DMS53 (cell line): ENCODE measurements at regions not wholly inside any gene's neighbourhood (a gene's known extent, or its start where the extent isn't known, plus 50 kb on each side); places are given as distances from the start of the nearest gene placed in this dataset.
A peak's percentile ranks its signal among the peaks of the same experiment; 100 is the strongest.

Experiments
- DNase-seq: peaks from one replicate; lab custom pipeline; 2025; lab: John Stamatoyannopoulos, UW

- DNase-seq = peak; percentile 10
Observed at GRCh38 chr17:56009795-56010651, 143.3 kb upstream of the ANKFN1 start.

GRCh38 chr17:56011406-56012131, 141.7 kb upstream of the ANKFN1 start:
- DNase-seq = no peak

DNA sequence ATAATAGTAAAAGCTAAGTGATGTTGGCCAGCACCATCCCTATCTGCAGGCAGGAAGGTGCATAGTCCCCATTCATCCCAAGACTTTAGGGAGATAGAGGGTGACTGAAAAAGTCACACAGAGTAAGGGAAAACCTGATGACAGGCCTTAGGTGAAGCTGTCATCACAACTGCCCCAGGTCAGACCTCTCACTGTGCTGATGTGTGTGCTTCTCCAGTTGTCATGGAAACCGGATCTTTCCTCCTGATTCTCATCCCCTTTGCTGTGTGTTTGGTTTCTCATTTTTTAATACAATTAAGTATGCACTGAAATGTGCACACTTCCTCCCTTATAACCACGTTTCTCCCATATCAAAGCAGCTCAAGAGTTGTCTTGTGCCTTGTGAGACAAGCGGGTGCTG, 135.1 kb upstream of the ANKFN1 start:
- no peak for DNase-seq

DNA sequence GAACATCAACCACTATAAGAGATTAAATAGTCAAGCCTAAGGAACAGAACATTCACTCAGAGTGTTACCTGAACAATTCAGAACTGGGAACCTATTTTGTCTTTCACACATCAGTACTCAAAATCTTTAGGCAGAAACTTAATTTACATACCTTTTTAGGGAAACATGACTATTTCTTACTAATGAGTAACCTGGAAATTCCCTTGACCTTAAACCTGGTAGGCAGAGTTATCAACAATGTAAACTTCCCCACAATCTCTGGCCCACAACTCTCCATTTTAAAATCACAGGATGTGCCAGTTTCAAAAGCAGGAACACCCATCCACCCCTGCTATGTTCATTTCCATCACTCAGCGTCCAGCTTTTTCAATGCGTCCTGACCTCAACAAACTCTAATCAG, 132.9 kb upstream of the ANKFN1 start:
- no peak for DNase-seq

DNA sequence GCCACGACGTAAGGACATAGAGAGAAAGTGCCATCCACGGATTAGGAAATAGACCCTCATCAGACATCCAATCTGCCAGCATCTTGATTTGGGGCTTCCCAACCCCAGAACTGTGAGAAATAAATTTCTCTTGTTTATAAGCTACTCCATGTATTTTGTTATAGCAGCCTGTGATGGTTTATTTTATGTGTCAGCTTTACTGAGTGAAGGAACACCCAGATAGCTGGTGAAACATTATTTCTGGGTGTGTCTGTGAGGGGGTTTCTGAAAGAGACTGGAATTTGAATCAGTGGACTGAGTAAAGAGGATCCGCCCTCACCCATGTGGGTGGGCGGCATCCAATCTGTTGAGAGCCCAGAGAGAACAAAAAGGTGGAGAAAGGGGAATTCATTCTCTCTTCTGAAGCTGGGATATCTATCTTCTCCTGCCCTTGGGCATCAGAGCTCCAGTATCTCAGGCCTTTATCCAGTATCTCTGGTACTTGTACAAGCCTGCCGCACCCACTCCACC, 131.5 kb upstream of the ANKFN1 start:
- DNase-seq = no peak

- DNase-seq = no peak
Observed at GRCh38 chr17:56023851-56024250, 129.4 kb upstream of the ANKFN1 start.

GRCh38 chr17:56026915-56027314, 126.4 kb upstream of the ANKFN1 start:
- DNase-seq = no peak

GRCh38 chr17:56028837-56029236, 124.4 kb upstream of the ANKFN1 start:
- DNase-seq = no peak

GRCh38 chr17:56030009-56030624, 123.2 kb upstream of the ANKFN1 start:
- DNase-seq = peak; percentile 70

DNA sequence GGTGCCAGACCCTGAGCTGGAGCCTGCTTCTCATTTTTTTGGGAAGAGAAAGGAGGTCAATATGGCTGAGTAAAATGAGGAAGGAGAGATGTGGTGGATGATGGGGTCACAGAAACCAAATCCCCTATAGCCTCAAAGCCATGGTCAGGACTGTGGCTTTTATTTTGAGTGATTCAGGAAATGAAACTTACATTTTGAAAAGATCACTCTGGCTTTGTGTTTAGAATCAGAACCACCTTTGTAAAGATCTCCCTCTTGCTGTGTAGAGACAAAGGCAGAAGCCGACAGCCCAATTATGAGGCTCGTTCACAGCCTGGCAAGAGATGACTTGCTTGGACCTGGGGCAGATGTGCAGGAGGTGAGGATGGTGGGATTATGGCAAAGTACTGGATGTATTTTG, 121.6 kb upstream of the ANKFN1 start:
- DNase-seq = no peak

GRCh38 chr17:56034197-56034635, 119.1 kb upstream of the ANKFN1 start:
- DNase-seq = no peak

DNA sequence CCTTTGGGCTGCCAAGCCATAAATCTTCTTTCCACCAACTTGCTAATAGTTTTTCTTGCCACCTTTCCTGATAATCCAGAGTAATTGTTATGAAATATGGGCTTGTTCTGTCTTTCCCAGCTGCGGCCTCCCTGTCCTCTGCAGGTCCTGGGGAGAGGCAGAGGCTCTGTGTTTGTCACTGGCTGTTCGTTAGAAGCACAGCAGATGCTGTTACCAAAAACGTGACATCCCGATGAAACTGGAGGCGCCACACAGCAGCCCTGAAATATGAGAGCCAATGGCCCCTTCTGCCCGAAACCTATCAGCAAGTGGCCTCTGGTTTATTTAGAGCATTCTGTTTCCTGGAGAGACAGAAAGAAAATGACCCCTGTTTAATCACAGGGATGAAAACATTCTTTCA, 115.1 kb upstream of the ANKFN1 start:
- DNase-seq = no peak

- no peak for DNase-seq
Observed at GRCh38 chr17:56045872-56046271, 107.4 kb upstream of the ANKFN1 start.

DNA sequence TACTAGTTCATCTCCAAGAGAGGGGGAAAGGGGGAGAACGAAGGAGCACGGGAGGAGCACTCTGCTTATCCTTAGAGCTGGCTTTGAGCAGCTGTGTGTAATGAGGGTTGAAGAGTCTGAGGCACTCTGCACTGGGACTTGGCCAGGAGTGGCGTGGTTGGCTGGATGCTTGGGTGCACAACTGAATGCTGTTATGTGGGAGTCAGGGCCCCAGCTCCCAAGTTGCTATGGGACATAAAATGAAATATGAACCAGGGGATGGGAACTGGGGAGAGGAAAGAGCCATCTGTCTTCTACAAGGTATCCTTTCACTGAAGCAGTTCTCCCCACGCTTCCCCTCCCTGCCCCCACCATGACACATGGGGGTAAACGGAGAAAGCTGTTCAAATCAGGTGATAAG, 105.9 kb upstream of the ANKFN1 start:
- DNase-seq = no peak

DNA sequence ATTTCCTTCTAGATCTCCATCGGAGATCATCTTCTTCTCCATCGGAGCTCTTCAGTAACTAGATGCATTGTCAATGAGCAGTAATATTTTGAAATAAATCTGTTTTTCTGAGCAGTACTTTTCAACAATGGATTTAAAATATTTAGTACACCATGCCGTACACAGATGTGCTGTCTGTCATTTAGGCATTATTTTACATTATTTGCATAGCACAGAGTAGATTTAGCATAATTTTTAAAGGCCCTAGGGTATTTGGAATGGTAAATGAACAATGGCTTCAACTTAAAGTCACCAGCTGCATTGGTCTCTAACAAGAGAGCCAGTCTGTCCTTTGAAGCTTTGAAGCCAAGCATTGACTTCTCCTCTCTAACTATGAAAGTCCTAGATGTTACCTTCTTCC, 95.4 kb upstream of the ANKFN1 start:
- DNase-seq = no peak

DNA sequence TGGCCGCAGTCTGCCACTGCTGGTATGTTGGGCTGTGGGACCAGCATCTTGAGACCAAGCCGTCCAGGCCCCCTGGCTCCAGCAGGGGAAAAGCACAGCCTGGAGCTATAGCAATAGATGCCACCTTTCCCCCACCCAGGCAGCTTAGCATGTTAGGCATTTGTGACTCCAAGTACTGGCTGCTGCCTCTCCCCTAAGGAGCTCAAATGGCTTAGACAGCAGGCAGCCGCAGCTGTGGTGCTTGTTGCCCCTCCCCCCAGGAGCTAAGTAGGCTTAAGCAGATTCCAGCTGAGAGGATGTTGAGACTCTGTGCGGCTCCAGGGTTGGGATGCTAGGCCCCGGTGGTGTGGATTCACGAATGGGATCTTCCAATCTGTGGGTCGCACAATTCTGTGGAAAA, 88.8 kb upstream of the ANKFN1 start:
- DNase-seq = no peak

GRCh38 chr17:56074361-56074890, 78.8 kb upstream of the ANKFN1 start:
- DNase-seq = no peak

- no peak for DNase-seq
Observed at GRCh38 chr17:56076980-56077379, 76.3 kb upstream of the ANKFN1 start.

- no peak for DNase-seq
Observed at GRCh38 chr17:56083475-56083874, 69.8 kb upstream of the ANKFN1 start.

GRCh38 chr17:56085576-56086267, 67.6 kb upstream of the ANKFN1 start:
- DNase-seq = peak; percentile 28

DNA sequence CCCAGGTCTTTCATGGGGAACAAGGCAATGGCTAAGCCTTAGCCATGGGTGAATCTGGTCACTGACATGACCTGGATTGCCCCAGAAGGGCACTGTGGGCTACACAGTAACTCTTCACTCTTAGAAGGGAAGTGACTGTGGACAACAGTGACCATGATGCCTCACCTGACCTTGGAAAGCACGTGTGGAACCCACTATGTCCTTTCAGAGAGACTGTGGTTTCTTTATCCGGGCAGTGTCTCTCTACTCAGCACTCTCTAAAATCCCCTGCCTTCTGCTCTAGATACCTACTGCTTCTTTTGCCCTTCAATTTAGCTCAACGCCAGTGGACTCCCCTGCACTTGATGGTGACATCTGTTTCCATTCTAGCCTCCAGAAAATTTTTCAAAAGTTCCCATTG, 66.1 kb upstream of the ANKFN1 start:
- no peak for DNase-seq
